Prostate gland (tissue), 1 donor: ENCODE measurements at regions not wholly inside any gene's neighbourhood (a gene's known extent, or its start where the extent isn't known, plus 50 kb on each side); places are given as distances from the start of the nearest gene placed in this dataset.

Experiments
- POLR2A ChIP-seq: fragments of 450-650 bp; IDR thresholded peaks from one replicate; pipeline ENCODE4 v1.6.1; 2016; ENCODE audit warnings: antibody characterized with exemption, mild to moderate bottlenecking
- POLR2AphosphoS5 ChIP-seq: sonication (generic); formaldehyde crosslinking; IDR thresholded peaks from one replicate; pipeline ENCODE4 v1.6.1; 2017; ENCODE audit warnings: antibody characterized with exemption

GRCh38 chr5:174327317-174327864 lies 281.9 kb downstream of the NSG2 start:
- TF ChIP-seq POLR2AphosphoS5 (no peak), POLR2A (no peak)
